ENCODE measurements at regions not wholly inside any gene's neighbourhood (a gene's known extent, or its start where the extent isn't known, plus 50 kb on each side); places are given as distances from the start of the nearest gene placed in this dataset.

- TF ChIP-seq CTCF (IDR thresholded peaks at IDR 0.05) (no peak), POLR2AphosphoS5 (IDR thresholded peaks at IDR 0.05) (no peak), POLR2A (IDR thresholded peaks at IDR 0.05) (no peak), EP300 (IDR thresholded peaks at IDR 0.05) (no peak)
- intact Hi-C loops (cut with DNase I), result no loop called here
- Histone ChIP-seq H3K27me3 (no peaks in the 10 kb centered on the region), H3K9me3 (no peaks in the 10 kb centered on the region), H3K36me3 (no peaks in the 10 kb centered on the region), H3K4me1 (peaks cover 0 to 14% (median 5%) of the 10 kb centered on the region in 4 donors), H3K4me3 (no peak overlapping the region), H3K27ac (no peak overlapping the region)
- DNase-seq, result no peak
- 35 to 65% methylated on average over 5 of the region's 5 CpGs for WGBS, 2 donors
Measured at GRCh38 chr5:77845324-77845646, 69.1 kb upstream of the TBCA start.

- Histone ChIP-seq H3K27ac (peak overlapping the region in 2 of 4 donors; percentile 31 to 55), H3K9me3 (no peaks in the 10 kb centered on the region), H3K4me1 (peaks cover 0 to 14% (median 5%) of the 10 kb centered on the region in 4 donors), H3K4me3 (peak overlapping the region; percentile 32 to 65 (median 48)), H3K27me3 (no peaks in the 10 kb centered on the region), H3K36me3 (no peaks in the 10 kb centered on the region)
- intact Hi-C loops (cut with DNase I), result no loop called here
- DNase-seq, result no peak
- TF ChIP-seq EP300 (IDR thresholded peaks at IDR 0.05), result no peak
- TF ChIP-seq POLR2AphosphoS5 (IDR thresholded peaks at IDR 0.05), result no peak
- no peak for TF ChIP-seq POLR2A (IDR thresholded peaks at IDR 0.05)
- peak in 1 of 4 experiments; percentile 42 for TF ChIP-seq CTCF (IDR thresholded peaks at IDR 0.05)
- WGBS, 2 donors, result 8% methylated on average over 48 of the region's 48 CpGs
Measured at GRCh38 chr5:77844623-77845323, 68.6 kb upstream of the TBCA start.

GRCh38 chr5:77844373-77844622 is 68.2 kb upstream of the TBCA start:
- no peaks in the 10 kb centered on the region for H3K27me3 ChIP-seq
- TF ChIP-seq CTCF (IDR thresholded peaks at IDR 0.05) (no peak), POLR2A (IDR thresholded peaks at IDR 0.05) (no peak), EP300 (IDR thresholded peaks at IDR 0.05) (no peak), POLR2AphosphoS5 (IDR thresholded peaks at IDR 0.05) (no peak)
- peaks cover 0 to 14% (median 5%) of the 10 kb centered on the region in 4 donors for H3K4me1 ChIP-seq
- intact Hi-C loops (cut with DNase I), result no loop called here
- H3K9me3 ChIP-seq, result no peaks in the 10 kb centered on the region
- peak overlapping the region in 2 of 4 donors; percentile 31 to 55 for H3K27ac ChIP-seq
- no peak for DNase-seq
- no peaks in the 10 kb centered on the region for H3K36me3 ChIP-seq
- H3K4me3 ChIP-seq, result peak overlapping the region; percentile 32 to 65 (median 48)
- WGBS, 2 donors, result 3% methylated on average over 10 of the region's 10 CpGs

- Histone ChIP-seq H3K4me3 (peak overlapping the region; percentile 32 to 65 (median 48)), H3K36me3 (no peaks in the 10 kb centered on the region), H3K4me1 (peaks cover 0 to 14% (median 5%) of the 10 kb centered on the region in 4 donors), H3K9me3 (no peaks in the 10 kb centered on the region), H3K27ac (peak overlapping the region in 2 of 4 donors; percentile 31 to 55), H3K27me3 (no peaks in the 10 kb centered on the region)
- intact Hi-C loops (cut with DNase I), result no loop called here
- 21 to 30% methylated on average over 24 of the region's 24 CpGs for WGBS, 2 donors
- no peak for DNase-seq
- TF ChIP-seq POLR2A (IDR thresholded peaks at IDR 0.05) (no peak), EP300 (IDR thresholded peaks at IDR 0.05) (no peak), CTCF (IDR thresholded peaks at IDR 0.05) (no peak), POLR2AphosphoS5 (IDR thresholded peaks at IDR 0.05) (no peak)
Measured at GRCh38 chr5:77843570-77844372, 67.6 kb upstream of the TBCA start.

Measured in sigmoid colon (tissue), 6 donors.